ENCODE measurements at regions not wholly inside any gene's neighbourhood (a gene's known extent, or its start where the extent isn't known, plus 50 kb on each side); places are given as distances from the start of the nearest gene placed in this dataset.

- TF ChIP-seq CTCF (IDR thresholded peaks at IDR 0.05; ENCODE audit: insufficient read depth, low read depth, low read length) = no peak
- no peak overlapping the region for H3K4me3 ChIP-seq (ENCODE audit: low read depth, low read length)
- no peak for DNase-seq (ENCODE audit: low read depth)
Observed at GRCh38 chr9:20030221-20030620, 241.4 kb upstream of the SLC24A2 start.

GRCh38 chr9:20028849-20029231, 240.0 kb upstream of the SLC24A2 start:
- no peak for DNase-seq (ENCODE audit: low read depth)
- TF ChIP-seq CTCF (IDR thresholded peaks at IDR 0.05; ENCODE audit: insufficient read depth, low read depth, low read length) = no peak
- no peak overlapping the region for H3K4me3 ChIP-seq (ENCODE audit: low read depth, low read length)

- H3K4me3 ChIP-seq (ENCODE audit: low read depth, low read length) = no peak overlapping the region
- no peak for TF ChIP-seq CTCF (IDR thresholded peaks at IDR 0.05; ENCODE audit: insufficient read depth, low read depth, low read length)
- DNase-seq (ENCODE audit: low read depth) = no peak
Observed at GRCh38 chr9:20028192-20028848, 239.5 kb upstream of the SLC24A2 start.

- no peak overlapping the region for H3K4me3 ChIP-seq (ENCODE audit: low read depth, low read length)
- no peak for TF ChIP-seq CTCF (IDR thresholded peaks at IDR 0.05; ENCODE audit: insufficient read depth, low read depth, low read length)
- peak; percentile 29 for DNase-seq (ENCODE audit: low read depth)
Observed at GRCh38 chr9:20023961-20024571, 235.2 kb upstream of the SLC24A2 start.

- DNase-seq (ENCODE audit: low read depth) = no peak
- no peak overlapping the region for H3K4me3 ChIP-seq (ENCODE audit: low read depth, low read length)
- TF ChIP-seq CTCF (IDR thresholded peaks at IDR 0.05; ENCODE audit: insufficient read depth, low read depth, low read length) = no peak
Observed at GRCh38 chr9:20023210-20023905, 234.5 kb upstream of the SLC24A2 start.

- no peak for TF ChIP-seq CTCF (IDR thresholded peaks at IDR 0.05; ENCODE audit: insufficient read depth, low read depth, low read length)
- DNase-seq (ENCODE audit: low read depth) = peak; percentile 14
- no peak overlapping the region for H3K4me3 ChIP-seq (ENCODE audit: low read depth, low read length)
Observed at GRCh38 chr9:20022410-20022809, 233.6 kb upstream of the SLC24A2 start.
